ENCODE measurements at regions not wholly inside any gene's neighbourhood (a gene's known extent, or its start where the extent isn't known, plus 50 kb on each side); places are given as distances from the start of the nearest gene placed in this dataset.

GRCh38 chr10:123599366-123599849 lies 66.7 kb upstream of the GPR26 start:
- Histone ChIP-seq H3K27ac (no peak overlapping the region), H3K27me3 (replicated peaks) (no peaks in the 10 kb centered on the region), H3K4me3 (ENCODE audit: low read depth, low read length) (no peak overlapping the region), H3K36me3 (replicated peaks) (no peaks in the 10 kb centered on the region)
- no peak for TF ChIP-seq CTCF (IDR thresholded peaks at IDR 0.05; ENCODE audit: low read depth, low read length, missing control alignments)
- in situ Hi-C loops (cut with HindIII; ENCODE audit: low pct_ligation_motif_present, low sequenced_read_pairs) = no loop called here
- DNase-seq = no peak

- no peaks in the 10 kb centered on the region for H3K27me3 ChIP-seq (replicated peaks)
- H3K36me3 ChIP-seq (replicated peaks) = no peaks in the 10 kb centered on the region
- no peak for TF ChIP-seq CTCF (IDR thresholded peaks at IDR 0.05; ENCODE audit: low read depth, low read length, missing control alignments)
- no peak overlapping the region for H3K27ac ChIP-seq
- DNase-seq = no peak
- no peak overlapping the region for H3K4me3 ChIP-seq (ENCODE audit: low read depth, low read length)
- in situ Hi-C loops (cut with HindIII; ENCODE audit: low pct_ligation_motif_present, low sequenced_read_pairs) = no loop called here
These were observed 66.0 kb upstream of the GPR26 start for GRCh38 chr10:123600177-123600576.

- no peak for DNase-seq
- H3K36me3 ChIP-seq (replicated peaks) = no peaks in the 10 kb centered on the region
- no peak overlapping the region for H3K27ac ChIP-seq
- H3K4me3 ChIP-seq (ENCODE audit: low read depth, low read length) = no peak overlapping the region
- H3K27me3 ChIP-seq (replicated peaks) = no peaks in the 10 kb centered on the region
- in situ Hi-C loops (cut with HindIII; ENCODE audit: low pct_ligation_motif_present, low sequenced_read_pairs) = no loop called here
- TF ChIP-seq CTCF (IDR thresholded peaks at IDR 0.05; ENCODE audit: low read depth, low read length, missing control alignments) = no peak
These were observed 63.0 kb upstream of the GPR26 start for GRCh38 chr10:123603130-123603529.

- no peaks in the 10 kb centered on the region for H3K27me3 ChIP-seq (replicated peaks)
- no peak for TF ChIP-seq CTCF (IDR thresholded peaks at IDR 0.05; ENCODE audit: low read depth, low read length, missing control alignments)
- in situ Hi-C loops (cut with HindIII; ENCODE audit: low pct_ligation_motif_present, low sequenced_read_pairs) = no loop called here
- H3K36me3 ChIP-seq (replicated peaks) = no peaks in the 10 kb centered on the region
- no peak for DNase-seq
- no peak overlapping the region for H3K27ac ChIP-seq
- H3K4me3 ChIP-seq (ENCODE audit: low read depth, low read length) = no peak overlapping the region
These were observed 61.6 kb upstream of the GPR26 start for GRCh38 chr10:123604506-123604905.

GRCh38 chr10:123606006-123606405 lies 60.1 kb upstream of the GPR26 start:
- H3K27me3 ChIP-seq (replicated peaks) = no peaks in the 10 kb centered on the region
- no peak for TF ChIP-seq CTCF (IDR thresholded peaks at IDR 0.05; ENCODE audit: low read depth, low read length, missing control alignments)
- DNase-seq = no peak
- in situ Hi-C loops (cut with HindIII; ENCODE audit: low pct_ligation_motif_present, low sequenced_read_pairs) = no loop called here
- no peak overlapping the region for H3K4me3 ChIP-seq (ENCODE audit: low read depth, low read length)
- no peak overlapping the region for H3K27ac ChIP-seq
- no peaks in the 10 kb centered on the region for H3K36me3 ChIP-seq (replicated peaks)

GRCh38 chr10:123606955-123607354 lies 59.2 kb upstream of the GPR26 start:
- no peak for TF ChIP-seq CTCF (IDR thresholded peaks at IDR 0.05; ENCODE audit: low read depth, low read length, missing control alignments)
- no peaks in the 10 kb centered on the region for H3K36me3 ChIP-seq (replicated peaks)
- in situ Hi-C loops (cut with HindIII; ENCODE audit: low pct_ligation_motif_present, low sequenced_read_pairs) = no loop called here
- DNase-seq = no peak
- H3K27ac ChIP-seq = no peak overlapping the region
- no peak overlapping the region for H3K4me3 ChIP-seq (ENCODE audit: low read depth, low read length)
- no peaks in the 10 kb centered on the region for H3K27me3 ChIP-seq (replicated peaks)

Measured in brain microvascular endothelial cell (primary cell).